ENCODE measurements at regions not wholly inside any gene's neighbourhood (a gene's known extent, or its start where the extent isn't known, plus 50 kb on each side); places are given as distances from the start of the nearest gene placed in this dataset.

DNA sequence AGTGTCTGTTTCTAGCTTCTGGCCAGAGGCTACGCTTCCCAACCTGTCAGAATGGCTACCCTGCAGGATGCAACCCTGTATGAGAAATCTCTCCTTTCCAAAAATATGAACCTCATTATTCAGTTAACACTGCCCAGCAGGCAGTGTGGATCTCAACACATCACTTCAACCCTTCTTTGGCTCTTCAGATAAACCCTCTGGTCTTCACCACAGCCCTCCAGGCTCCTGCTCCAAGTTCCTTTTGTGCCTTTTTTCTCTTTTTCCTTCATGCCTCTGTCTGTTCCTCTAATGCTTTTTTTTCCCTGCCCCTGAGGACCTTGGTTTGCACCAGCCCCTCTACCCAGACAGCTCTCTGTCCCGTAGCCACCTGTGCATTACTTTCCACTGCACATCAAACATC is 207.4 kb downstream of the MYLK4 start:
- TF ChIP-seq CTCF (IDR thresholded peaks at IDR 0.05; ENCODE audit: insufficient read depth, low read length, poor library complexity, severe bottlenecking) (no peak), EZH2phosphoT487 (conservative IDR thresholded peaks at IDR 0.05; ENCODE audit: low read length) (no peak)

GRCh38 chr6:2542858-2543218 is 207.9 kb downstream of the MYLK4 start:
- H2AFZ ChIP-seq (ENCODE audit: low read depth, low read length, severe bottlenecking): no peak overlapping the region
- H3K9me3 ChIP-seq (ENCODE audit: insufficient read depth, low read length): no peaks in the 10 kb centered on the region
- H3K9ac ChIP-seq (ENCODE audit: low read length): no peak overlapping the region
- no peaks in the 10 kb centered on the region for H3F3A ChIP-seq (ENCODE audit: insufficient read depth)
- no peak for TF ChIP-seq EZH2phosphoT487 (conservative IDR thresholded peaks at IDR 0.05; ENCODE audit: low read length)
- TF ChIP-seq CTCF (IDR thresholded peaks at IDR 0.05; ENCODE audit: insufficient read depth, low read length, poor library complexity, severe bottlenecking): no peak
- no peaks in the 10 kb centered on the region for H4K20me1 ChIP-seq (ENCODE audit: low read depth, low read length)
- H3K36me3 ChIP-seq (ENCODE audit: low read length): no peaks in the 10 kb centered on the region
- H3K79me2 ChIP-seq (ENCODE audit: insufficient read depth, low read length): no peaks in the 10 kb centered on the region
- H3K27me3 ChIP-seq (ENCODE audit: low read length): no peaks in the 10 kb centered on the region
- H3K4me3 ChIP-seq (ENCODE audit: insufficient read depth, low read length, poor library complexity, severe bottlenecking): no peak overlapping the region
- no peaks in the 10 kb centered on the region for H3K9me2 ChIP-seq (replicated peaks; ENCODE audit: insufficient read depth, low read length)
- no peak overlapping the region for H3K4me2 ChIP-seq (ENCODE audit: low read depth, low read length, poor library complexity, severe bottlenecking)
- H3K27ac ChIP-seq (ENCODE audit: low read depth, low read length): no peak overlapping the region

More for the DNA sequence above, 207.4 kb downstream of the MYLK4 start:
- Histone ChIP-seq H3F3A (ENCODE audit: insufficient read depth) (no peaks in the 10 kb centered on the region), H3K4me3 (ENCODE audit: insufficient read depth, low read length, poor library complexity, severe bottlenecking) (no peak overlapping the region), H2AFZ (ENCODE audit: low read depth, low read length, severe bottlenecking) (no peak overlapping the region), H3K27ac (ENCODE audit: low read depth, low read length) (no peak overlapping the region), H3K9me2 (replicated peaks; ENCODE audit: insufficient read depth, low read length) (no peaks in the 10 kb centered on the region), H4K20me1 (ENCODE audit: low read depth, low read length) (no peaks in the 10 kb centered on the region), H3K4me2 (ENCODE audit: low read depth, low read length, poor library complexity, severe bottlenecking) (no peak overlapping the region), H3K36me3 (ENCODE audit: low read length) (no peaks in the 10 kb centered on the region), H3K9me3 (ENCODE audit: insufficient read depth, low read length) (peaks cover 3% of the 10 kb centered on the region; the same call in 1 of the 2 replicates), H3K79me2 (ENCODE audit: insufficient read depth, low read length) (no peaks in the 10 kb centered on the region), H3K27me3 (ENCODE audit: low read length) (no peaks in the 10 kb centered on the region), H3K9ac (ENCODE audit: low read length) (no peak overlapping the region)

GRCh38 chr6:2542101-2542857 is 208.4 kb downstream of the MYLK4 start:
- Histone ChIP-seq H3K9me3 (ENCODE audit: insufficient read depth, low read length) (no peaks in the 10 kb centered on the region), H3K9me2 (replicated peaks; ENCODE audit: insufficient read depth, low read length) (no peaks in the 10 kb centered on the region), H3K27me3 (ENCODE audit: low read length) (no peaks in the 10 kb centered on the region), H3F3A (ENCODE audit: insufficient read depth) (no peaks in the 10 kb centered on the region), H3K79me2 (ENCODE audit: insufficient read depth, low read length) (no peaks in the 10 kb centered on the region), H3K4me3 (ENCODE audit: insufficient read depth, low read length, poor library complexity, severe bottlenecking) (no peak overlapping the region), H3K4me2 (ENCODE audit: low read depth, low read length, poor library complexity, severe bottlenecking) (no peak overlapping the region), H3K36me3 (ENCODE audit: low read length) (no peaks in the 10 kb centered on the region), H4K20me1 (ENCODE audit: low read depth, low read length) (no peaks in the 10 kb centered on the region), H3K27ac (ENCODE audit: low read depth, low read length) (no peak overlapping the region), H2AFZ (ENCODE audit: low read depth, low read length, severe bottlenecking) (no peak overlapping the region), H3K9ac (ENCODE audit: low read length) (no peak overlapping the region)
- TF ChIP-seq EZH2phosphoT487 (conservative IDR thresholded peaks at IDR 0.05; ENCODE audit: low read length): no peak
- no peak for TF ChIP-seq CTCF (IDR thresholded peaks at IDR 0.05; ENCODE audit: insufficient read depth, low read length, poor library complexity, severe bottlenecking)

Data from SU-DHL-6 (cell line).